NT2/D1 (cell line): ENCODE measurements at regions not wholly inside any gene's neighbourhood (a gene's known extent, or its start where the extent isn't known, plus 50 kb on each side); places are given as distances from the start of the nearest gene placed in this dataset.

Experiments used
- DNase-seq: peaks from one replicate; pipeline ENCODE4 v3.0.0-alpha.2; 2011; ENCODE audit warnings: low read depth, low spot score
- H3K27me3 ChIP-seq: 2 replicates; pipeline ENCODE4 v1.6.0; 2011; ENCODE audit warnings: mild to moderate bottlenecking; ENCODE audit not compliant: insufficient read length, insufficient read depth
- H3K36me3 ChIP-seq: 2 replicates; pipeline ENCODE4 v1.6.1; 2011; ENCODE audit warnings: mild to moderate bottlenecking, low read length, mixed read lengths; ENCODE audit not compliant: insufficient read depth, insufficient read length
- H3K4me1 ChIP-seq: 2 replicates; pipeline ENCODE4 v1.5.1; 2011; ENCODE audit not compliant: insufficient read depth, insufficient read length
- H3K4me3 ChIP-seq: 2 replicates; pipeline ENCODE4 v1.5.1; 2011; ENCODE audit warnings: low read depth; ENCODE audit not compliant: insufficient read length
- H3K9ac ChIP-seq: 2 replicates; pipeline ENCODE4 v1.6.0; 2011; ENCODE audit warnings: low read depth; ENCODE audit not compliant: insufficient read length
- H3K9me3 ChIP-seq: 2 replicates; pipeline ENCODE4 v1.5.1; 2011; ENCODE audit warnings: mild to moderate bottlenecking, low read length; ENCODE audit not compliant: insufficient read depth
- SUZ12 ChIP-seq: IDR thresholded peaks from 2 replicates; pipeline ENCODE4 v1.6.1; 2011; ENCODE audit not compliant: insufficient read length, insufficient read depth; ENCODE audit errors: extremely low read depth
- YY1 ChIP-seq: IDR thresholded peaks from 2 replicates; pipeline ENCODE4 v1.6.1; 2011; ENCODE audit not compliant: insufficient read length, insufficient read depth
- ZNF274 ChIP-seq: IDR thresholded peaks from 2 replicates; pipeline ENCODE4 v1.6.1; 2011; ENCODE audit warnings: mild to moderate bottlenecking, low read depth, low read length

GRCh38 chr17:72336026-72336803, 215.4 kb downstream of the SOX9 start:
- DNase-seq, result no peak
- no peaks in the 10 kb centered on the region for H3K9me3 ChIP-seq

GRCh38 chr17:72336804-72337070, 215.9 kb downstream of the SOX9 start:
- no peaks in the 10 kb centered on the region for H3K4me1 ChIP-seq
- H3K36me3 ChIP-seq, result no peaks in the 10 kb centered on the region
- DNase-seq, result no peak
- no peak overlapping the region for H3K4me3 ChIP-seq
- H3K27me3 ChIP-seq, result no peaks in the 10 kb centered on the region
- TF ChIP-seq YY1 (no peak), SUZ12 (no peak), ZNF274 (no peak)
- H3K9me3 ChIP-seq, result no peaks in the 10 kb centered on the region
- H3K9ac ChIP-seq, result no peak overlapping the region

More at GRCh38 chr17:72336026-72336803, 215.4 kb downstream of the SOX9 start:
- H3K4me3 ChIP-seq, result no peak overlapping the region
- TF ChIP-seq ZNF274 (no peak), YY1 (no peak), SUZ12 (no peak)
- no peaks in the 10 kb centered on the region for H3K36me3 ChIP-seq
- no peak overlapping the region for H3K9ac ChIP-seq
- H3K4me1 ChIP-seq, result no peaks in the 10 kb centered on the region
- H3K27me3 ChIP-seq, result no peaks in the 10 kb centered on the region

- H3K4me1 ChIP-seq, result no peaks in the 10 kb centered on the region
- H3K4me3 ChIP-seq, result no peak overlapping the region
- no peak for TF ChIP-seq YY1
- TF ChIP-seq ZNF274, result no peak
- no peak for TF ChIP-seq SUZ12
- H3K36me3 ChIP-seq, result no peaks in the 10 kb centered on the region
- DNase-seq, result no peak
- no peaks in the 10 kb centered on the region for H3K27me3 ChIP-seq
- no peaks in the 10 kb centered on the region for H3K9me3 ChIP-seq
- H3K9ac ChIP-seq, result no peak overlapping the region
Observed at GRCh38 chr17:72338304-72338703, 217.5 kb downstream of the SOX9 start.

- TF ChIP-seq ZNF274 (no peak), YY1 (no peak)
- peak; percentile 20 for DNase-seq
- Histone ChIP-seq H3K4me3 (no peak overlapping the region), H3K9ac (no peak overlapping the region), H3K27me3 (no peaks in the 10 kb centered on the region), H3K36me3 (no peaks in the 10 kb centered on the region), H3K9me3 (no peaks in the 10 kb centered on the region), H3K4me1 (no peaks in the 10 kb centered on the region)
Observed at GRCh38 chr17:72338847-72339790, 218.3 kb downstream of the SOX9 start.

GRCh38 chr17:72340836-72341235, 220.0 kb downstream of the SOX9 start:
- no peak for TF ChIP-seq YY1
- no peak for TF ChIP-seq SUZ12
- TF ChIP-seq ZNF274, result no peak
- Histone ChIP-seq H3K36me3 (no peaks in the 10 kb centered on the region), H3K4me1 (no peaks in the 10 kb centered on the region), H3K9me3 (no peaks in the 10 kb centered on the region), H3K4me3 (no peak overlapping the region), H3K27me3 (no peaks in the 10 kb centered on the region), H3K9ac (no peak overlapping the region)
- DNase-seq, result no peak

- H3K9ac ChIP-seq, result no peak overlapping the region
- no peak for DNase-seq
- H3K36me3 ChIP-seq, result no peaks in the 10 kb centered on the region
- no peaks in the 10 kb centered on the region for H3K27me3 ChIP-seq
- H3K4me3 ChIP-seq, result no peak overlapping the region
- no peaks in the 10 kb centered on the region for H3K9me3 ChIP-seq
- no peaks in the 10 kb centered on the region for H3K4me1 ChIP-seq
- no peak for TF ChIP-seq YY1
- TF ChIP-seq ZNF274, result no peak
- no peak for TF ChIP-seq SUZ12
Observed at GRCh38 chr17:72342061-72342460, 221.2 kb downstream of the SOX9 start.
